ENCODE measurements at regions not wholly inside any gene's neighbourhood (a gene's known extent, or its start where the extent isn't known, plus 50 kb on each side); places are given as distances from the start of the nearest gene placed in this dataset.

DNA sequence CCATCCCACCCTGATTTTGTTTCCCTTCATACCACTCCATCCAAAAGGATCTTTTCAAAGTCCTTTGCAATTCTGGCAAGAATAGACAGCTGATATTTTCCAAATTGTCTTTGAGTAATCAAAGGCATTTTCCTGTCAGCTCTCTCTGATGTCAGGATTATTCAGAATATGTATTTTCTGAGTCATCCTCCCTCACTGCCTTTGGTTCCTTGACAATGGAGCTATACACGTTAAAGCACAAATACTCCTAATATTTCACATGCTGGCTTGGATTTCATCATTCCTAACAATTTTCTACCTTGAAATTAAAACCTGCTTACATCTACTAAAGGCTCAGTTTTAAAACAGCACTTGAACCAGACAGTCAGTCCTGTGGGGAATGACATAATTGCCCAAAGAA lies 379.4 kb downstream of the GADD45G start:
- DNase-seq: no peak

GRCh38 chr9:89985068-89985467 lies 380.3 kb downstream of the GADD45G start:
- no peak for DNase-seq

DNA sequence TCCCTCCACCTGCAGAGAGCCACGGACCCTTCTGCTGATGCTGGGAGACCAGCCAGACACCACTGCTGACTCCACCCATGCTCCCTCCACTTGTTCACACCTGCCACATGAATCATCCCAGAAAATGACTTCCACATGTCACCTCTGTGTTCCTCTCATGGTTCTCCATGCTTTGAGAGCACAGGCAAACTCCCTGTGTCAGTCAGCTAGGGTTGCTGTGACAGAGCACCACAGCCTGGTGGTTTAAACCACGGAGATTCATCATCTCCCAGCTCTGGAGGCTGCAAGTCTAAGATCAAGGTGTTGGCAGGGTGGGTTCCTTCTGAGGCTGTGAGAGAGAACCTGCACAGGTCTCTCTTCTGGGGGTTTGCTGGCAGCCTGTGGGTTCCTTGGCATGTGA lies 381.4 kb downstream of the GADD45G start:
- no peak for DNase-seq

DNA sequence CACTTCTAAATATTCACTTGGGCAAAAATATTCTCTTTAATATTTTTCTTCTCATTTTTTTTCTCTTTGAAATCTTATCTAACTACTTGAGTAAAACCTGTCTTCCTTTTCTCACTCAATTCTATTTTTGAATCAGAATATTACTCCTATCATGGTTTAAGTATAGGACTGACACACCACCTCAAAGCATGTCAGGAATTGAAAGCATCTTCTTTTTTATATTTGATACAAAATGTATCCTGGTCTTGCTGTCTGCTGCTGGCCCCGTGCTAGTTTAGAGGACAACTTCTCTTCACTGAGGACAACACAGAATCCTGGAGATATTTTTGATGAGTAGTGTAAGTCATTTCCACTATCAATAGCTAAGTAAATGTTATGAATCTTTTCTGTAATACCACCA lies 383.6 kb downstream of the GADD45G start:
- DNase-seq: no peak

GRCh38 chr9:89991204-89991790 lies 386.5 kb downstream of the GADD45G start:
- no peak for DNase-seq

GRCh38 chr9:89992326-89993198 lies 387.8 kb downstream of the GADD45G start:
- DNase-seq: no peak

GRCh38 chr9:89993678-89994630 lies 389.1 kb downstream of the GADD45G start:
- DNase-seq: peak; percentile 55

DNA sequence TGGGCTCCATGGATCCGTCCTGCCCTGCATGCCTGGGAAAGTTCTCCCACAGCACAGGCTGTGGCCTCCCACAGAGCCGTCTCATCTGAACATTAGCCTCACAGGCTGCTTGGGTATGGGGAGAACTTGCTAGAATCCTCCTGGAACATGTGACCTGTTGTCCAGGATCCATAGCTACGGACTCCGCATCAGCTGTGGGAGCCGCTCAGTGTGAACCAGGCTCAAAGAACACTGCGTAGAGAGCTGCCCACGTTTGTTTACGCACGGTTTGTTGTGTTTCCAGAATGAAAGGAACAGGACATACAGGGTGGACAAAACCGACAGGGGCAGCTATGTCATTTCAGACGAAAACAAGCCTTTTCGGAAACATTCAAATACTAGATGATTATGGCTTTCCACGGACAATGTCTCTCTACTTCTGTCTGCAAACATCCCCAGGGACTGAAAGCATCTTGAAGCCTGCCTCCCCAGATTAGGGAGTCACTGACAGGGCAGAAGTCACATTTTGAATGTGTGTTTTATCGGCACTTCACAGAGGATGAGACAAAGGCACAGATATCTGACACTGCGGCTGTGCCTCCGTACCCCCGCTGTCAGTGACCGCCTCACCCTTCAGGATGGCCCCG lies 390.3 kb downstream of the GADD45G start:
- no peak for DNase-seq

GRCh38 chr9:89996116-89996515 lies 391.3 kb downstream of the GADD45G start:
- no peak for DNase-seq

GRCh38 chr9:89996773-89997172 lies 392.0 kb downstream of the GADD45G start:
- no peak for DNase-seq

DNA sequence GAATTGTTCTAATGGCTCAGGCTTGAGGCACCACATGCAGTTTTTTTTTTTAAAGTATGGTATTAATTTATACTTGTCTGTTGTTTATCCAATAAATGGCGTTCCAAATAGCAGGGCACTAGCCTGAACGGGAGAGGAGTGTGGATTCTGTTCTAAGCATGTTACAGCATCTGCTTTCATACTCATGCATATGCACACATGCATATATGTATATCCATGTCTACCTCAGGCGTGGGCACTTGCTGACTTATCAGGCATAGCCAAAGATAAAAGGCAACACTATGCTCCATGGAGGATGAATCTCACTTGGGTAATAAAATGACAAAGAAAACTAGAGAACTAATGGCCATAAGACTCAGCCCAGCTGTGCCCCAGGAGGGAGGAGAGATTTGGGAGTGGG lies 393.8 kb downstream of the GADD45G start:
- no peak for DNase-seq

GRCh38 chr9:89999176-89999533 lies 394.3 kb downstream of the GADD45G start:
- DNase-seq: no peak

GRCh38 chr9:89999534-90000370 lies 394.9 kb downstream of the GADD45G start:
- peak; percentile 52 for DNase-seq

DNA sequence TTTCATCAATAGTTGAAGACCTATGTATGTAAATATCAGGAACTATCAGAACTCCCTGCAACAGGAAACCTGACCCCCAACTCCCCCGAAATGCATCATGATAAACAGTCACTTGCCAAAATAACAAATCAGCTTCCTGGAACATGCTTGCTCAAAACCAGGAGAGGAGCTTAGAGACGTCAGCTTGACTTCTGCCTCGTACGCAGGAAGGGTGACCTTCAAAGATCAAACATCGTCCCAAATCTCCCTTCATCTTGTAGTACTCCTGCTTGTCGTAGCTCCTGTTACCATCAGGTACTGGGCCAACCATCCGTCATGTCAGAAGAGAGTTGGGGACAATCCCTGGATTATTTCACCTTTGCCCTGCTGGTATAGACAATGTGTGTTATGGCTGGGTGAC lies 396.1 kb downstream of the GADD45G start:
- no peak for DNase-seq

- no peak for DNase-seq
Observed at GRCh38 chr9:90001747-90002146, 396.9 kb downstream of the GADD45G start.

- DNase-seq: no peak
Observed at GRCh38 chr9:90002397-90003271, 397.8 kb downstream of the GADD45G start.

DNA sequence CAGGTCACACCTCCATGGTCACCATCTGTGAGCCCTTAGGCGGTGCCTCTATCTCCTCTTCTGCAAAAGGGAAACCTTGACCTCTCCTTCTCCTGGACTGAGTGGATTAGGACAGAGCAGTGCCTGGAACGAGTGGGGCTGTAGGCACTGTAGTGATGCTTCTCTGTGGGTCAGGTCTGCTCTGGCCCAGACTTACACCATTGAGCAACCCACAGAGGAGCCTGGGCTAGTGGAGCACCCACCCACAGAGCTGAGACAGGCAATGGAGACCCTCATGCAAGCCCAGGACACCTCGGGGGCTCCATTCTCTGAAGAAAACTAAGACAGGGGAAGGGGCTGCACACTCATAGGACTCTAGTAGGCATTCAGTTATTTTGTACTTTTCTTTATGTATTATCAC lies 400.6 kb downstream of the GADD45G start:
- no peak for DNase-seq

GRCh38 chr9:90007516-90008440 lies 403.0 kb downstream of the GADD45G start:
- DNase-seq: no peak

DNA sequence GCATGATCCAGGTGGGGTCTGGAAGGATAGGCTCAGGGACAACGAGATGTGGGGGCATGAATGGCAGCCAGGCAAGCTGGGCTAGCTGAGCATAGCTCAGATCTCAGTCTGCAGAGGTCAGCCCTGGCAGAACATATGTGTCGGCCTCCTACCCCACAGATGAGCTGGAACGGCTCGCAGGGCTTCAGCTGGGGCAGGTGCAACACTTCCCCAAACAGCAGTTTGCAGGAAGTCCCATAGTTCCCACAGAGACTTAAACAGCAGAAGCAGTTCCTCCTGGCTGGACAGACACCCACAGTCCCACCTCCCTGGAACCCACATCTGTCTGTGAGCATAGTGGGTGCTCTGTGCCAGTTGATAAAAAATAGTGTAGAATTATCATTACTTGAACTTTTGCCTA lies 404.6 kb downstream of the GADD45G start:
- peak; percentile 46 for DNase-seq

DNA sequence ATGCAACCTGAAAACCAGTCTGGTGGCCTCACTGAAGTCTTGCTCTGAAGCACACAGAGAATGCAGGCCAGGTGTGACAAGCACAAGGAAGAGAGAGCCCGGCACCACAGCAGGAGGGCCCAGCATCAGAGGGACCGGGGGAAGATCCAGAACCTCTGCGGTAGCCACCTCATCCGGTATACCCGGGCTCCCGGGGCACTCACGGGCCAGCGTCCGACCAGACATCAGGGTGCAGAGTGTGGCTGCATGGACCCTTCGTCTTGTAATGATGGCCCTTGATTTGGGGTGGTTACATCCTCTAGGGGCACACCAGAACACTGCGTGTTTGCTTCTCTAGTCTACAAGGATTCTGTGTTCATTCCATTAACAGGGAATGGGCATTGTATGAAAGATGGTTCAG lies 406.0 kb downstream of the GADD45G start:
- no peak for DNase-seq

Data from CD4-positive, alpha-beta T cell treated with Interleukin-15 for 1 hour (primary cell).